HG03354 (cell line): ENCODE measurements at regions not wholly inside any gene's neighbourhood (a gene's known extent, or its start where the extent isn't known, plus 50 kb on each side); places are given as distances from the start of the nearest gene placed in this dataset.
A peak's percentile ranks its signal among the peaks of the same experiment; 100 is the strongest.

Experiments used
- ATAC-seq: cut with Tn5 transposase; IDR thresholded peaks from one replicate; pipeline ENCODE4 v1.9.1; 2021; ENCODE audit warnings: mild to moderate bottlenecking; ENCODE audit not compliant: unreplicated experiment, poor library complexity, severe bottlenecking

GRCh38 chr18:44079606-44080005 lies 601.1 kb upstream of the SETBP1 start:
- no peak for ATAC-seq

GRCh38 chr18:44080054-44080453 lies 600.6 kb upstream of the SETBP1 start:
- no peak for ATAC-seq

GRCh38 chr18:44089732-44090131 lies 591.0 kb upstream of the SETBP1 start:
- no peak for ATAC-seq

- no peak for ATAC-seq
Observed at GRCh38 chr18:44090453-44090852, 590.2 kb upstream of the SETBP1 start.

- no peak for ATAC-seq
Observed at GRCh38 chr18:44093253-44093652, 587.4 kb upstream of the SETBP1 start.

- ATAC-seq = no peak
Observed at GRCh38 chr18:44096016-44096415, 584.7 kb upstream of the SETBP1 start.

GRCh38 chr18:44098551-44099098 lies 582.1 kb upstream of the SETBP1 start:
- no peak for ATAC-seq

- no peak for ATAC-seq
Observed at GRCh38 chr18:44107187-44107586, 573.5 kb upstream of the SETBP1 start.

- no peak for ATAC-seq
Observed at GRCh38 chr18:44111337-44111736, 569.4 kb upstream of the SETBP1 start.

- no peak for ATAC-seq
Observed at GRCh38 chr18:44117821-44118220, 562.9 kb upstream of the SETBP1 start.

GRCh38 chr18:44119607-44120006 lies 561.1 kb upstream of the SETBP1 start:
- ATAC-seq = no peak

- peak; percentile 53 for ATAC-seq
Observed at GRCh38 chr18:44123743-44124142, 556.9 kb upstream of the SETBP1 start.

GRCh38 chr18:44125446-44125845 lies 555.2 kb upstream of the SETBP1 start:
- no peak for ATAC-seq

GRCh38 chr18:44126598-44126997 lies 554.1 kb upstream of the SETBP1 start:
- no peak for ATAC-seq

GRCh38 chr18:44128365-44128764 lies 552.3 kb upstream of the SETBP1 start:
- ATAC-seq = no peak

GRCh38 chr18:44130376-44130942 lies 550.2 kb upstream of the SETBP1 start:
- peak; percentile 70 for ATAC-seq

- ATAC-seq = no peak
Observed at GRCh38 chr18:44133483-44133882, 547.2 kb upstream of the SETBP1 start.

- no peak for ATAC-seq
Observed at GRCh38 chr18:44134447-44134846, 546.2 kb upstream of the SETBP1 start.

GRCh38 chr18:44135741-44136140 lies 544.9 kb upstream of the SETBP1 start:
- ATAC-seq = no peak

GRCh38 chr18:44136326-44136725 lies 544.4 kb upstream of the SETBP1 start:
- no peak for ATAC-seq

GRCh38 chr18:44143072-44143471 lies 537.6 kb upstream of the SETBP1 start:
- ATAC-seq = no peak

- ATAC-seq = no peak
Observed at GRCh38 chr18:44149706-44150105, 531.0 kb upstream of the SETBP1 start.
